GM12878 (cell line): ENCODE measurements at regions not wholly inside any gene's neighbourhood (a gene's known extent, or its start where the extent isn't known, plus 50 kb on each side); places are given as distances from the start of the nearest gene placed in this dataset.

ENCODE experiments used
- ATAC-seq: fragments of 200-7000 bp; cut with Tn5 transposase; 3 replicates; pipeline ENCODE4 v1.9.1; 2020; ENCODE audit warnings: mild to moderate bottlenecking, moderate library complexity
- BruUV-seq: library from RNA; stranded (reverse); fragments of 400-500 nt; replicated peaks from 2 replicates; lab custom pipeline; 2021; lab: Mats Ljungman, UMichigan
- CTCF ChIA-PET: fragments of 300-600 bp; sonication (Branson Sonifier 250); formaldehyde crosslinking; extraction: SDS; loops from one replicate; lab custom pipeline; 2021; ENCODE audit warnings: inconsistent platforms; lab: Yijun Ruan, JAX
- POLR2A ChIA-PET: fragments of 350-600 bp; formaldehyde crosslinking; extraction: SDS; loops from one replicate; lab custom pipeline; 2021; ENCODE audit warnings: inconsistent platforms; lab: Charles Lee
- RAD21 ChIA-PET: fragments of 300-600 bp; sonication (Branson Sonifier 250); formaldehyde crosslinking; loops from one replicate; lab custom pipeline; 2023; ENCODE audit warnings: antibody characterized with exemption; ENCODE audit not compliant: unreplicated experiment; lab: Charles Lee
- SMC1A ChIA-PET: fragments of 300-600 bp; sonication (Branson Sonifier 250); formaldehyde crosslinking; loops from one replicate; lab custom pipeline; 2023; ENCODE audit not compliant: unreplicated experiment, uncharacterized antibody; lab: Charles Lee
- DNase-seq: peaks from one replicate; pipeline ENCODE4 v3.0.0-alpha.2; 2011; ENCODE audit warnings: low read depth, low spot score
- FAIRE-seq: peaks from 3 replicates; lab custom pipeline; 2011; peaks lifted over from hg19 to GRCh38; lab: Jason Lieb, UNC
- H2AFZ ChIP-seq: 2 replicates; pipeline ENCODE4 v1.6.0; 2011; ENCODE audit warnings: low read depth, low read length, control low read depth; ENCODE audit not compliant: control insufficient read depth
- H3K27ac ChIP-seq: 2 replicates; pipeline ENCODE4 v1.5.1; 2011; ENCODE audit warnings: control low read depth; ENCODE audit not compliant: control insufficient read depth, insufficient read depth
- H3K27me3 ChIP-seq, 2 experiments: replicated peaks in 1 of 2; 2 replicates each; pipeline versions ENCODE4 v1.6.0 to v1.6.1; 2011; ENCODE audit warnings: low read length in 1 of 2; ENCODE audit not compliant: control insufficient read depth in 2 of 2, insufficient read depth in 2 of 2
- H3K36me3 ChIP-seq, 2 experiments: 2 replicates each; pipeline ENCODE4 v1.5.1; 2011; ENCODE audit warnings: low read length in 1 of 2; ENCODE audit not compliant: control insufficient read depth in 2 of 2, insufficient read depth in 2 of 2
- H3K4me1 ChIP-seq: 2 replicates; pipeline ENCODE4 v1.6.1; 2011; ENCODE audit warnings: mild to moderate bottlenecking, low read length, moderate library complexity, mixed read lengths; ENCODE audit not compliant: control insufficient read depth, insufficient read depth
- H3K4me2 ChIP-seq: 2 replicates; pipeline ENCODE4 v1.6.0; 2011; ENCODE audit warnings: control low read depth; ENCODE audit not compliant: control insufficient read depth, insufficient read depth
- H3K4me3 ChIP-seq: fragments of 200-600 bp; sonication (generic); 2 replicates; pipeline ENCODE4 v1.5.1; 2016
- H3K79me2 ChIP-seq: 2 replicates; pipeline ENCODE4 v1.6.0; 2011; ENCODE audit warnings: low read length; ENCODE audit not compliant: control insufficient read depth, insufficient read depth
- H3K9ac ChIP-seq: 2 replicates; pipeline ENCODE4 v1.8.0; 2011; ENCODE audit warnings: low read length, control low read depth, mixed read lengths; ENCODE audit not compliant: control insufficient read depth, insufficient read depth
- H3K9me3 ChIP-seq: replicated peaks from 3 replicates; pipeline ENCODE4 v1.5.1; 2011; ENCODE audit warnings: mild to moderate bottlenecking, low read length; ENCODE audit not compliant: control insufficient read depth, insufficient read depth
- H4K20me1 ChIP-seq: 2 replicates; pipeline ENCODE4 v1.6.0; 2011; ENCODE audit not compliant: control insufficient read depth, insufficient read depth
- CHD2 ChIP-seq: IDR thresholded peaks from 2 replicates; pipeline ENCODE4 v1.6.1; 2011; ENCODE audit warnings: low read depth, low read length, improper control_type of control experiment, borderline replicate concordance
- CREM ChIP-seq: IDR thresholded peaks from 2 replicates; pipeline ENCODE4 v1.6.1; 2014; ENCODE audit warnings: antibody characterized with exemption, low read depth
- E2F4 ChIP-seq: IDR thresholded peaks from 2 replicates; pipeline ENCODE4 v1.6.1; 2012; ENCODE audit warnings: low read depth, low read length, improper control_type of control experiment
- IKZF1 ChIP-seq: fragments of 450-650 bp; conservative IDR thresholded peaks from 2 replicates; pipeline ENCODE4 v1.6.1; 2017; ENCODE audit warnings: antibody characterized with exemption, mild to moderate bottlenecking
- IRF3 ChIP-seq: fragments of 450-650 bp; IDR thresholded peaks from 2 replicates; pipeline ENCODE4 v1.6.1; 2014; ENCODE audit warnings: mild to moderate bottlenecking
- MAX ChIP-seq: IDR thresholded peaks from 2 replicates; pipeline ENCODE4 v1.6.1; 2012; ENCODE audit warnings: low read depth, low read length, improper control_type of control experiment
- NBN ChIP-seq: fragments of 450-650 bp; IDR thresholded peaks from 2 replicates; pipeline ENCODE4 v1.6.1; 2016
- RAD51 ChIP-seq: fragments of 450-650 bp; IDR thresholded peaks from 2 replicates; pipeline ENCODE4 v1.6.1; 2016; ENCODE audit warnings: moderate library complexity, mild to moderate bottlenecking, inconsistent platforms
- RCOR1 ChIP-seq: conservative IDR thresholded peaks from 2 replicates; pipeline ENCODE4 v1.6.1; 2012; ENCODE audit warnings: low read depth, low read length, improper control_type of control experiment
- SMAD1 ChIP-seq: fragments of 450-650 bp; IDR thresholded peaks from 2 replicates; pipeline ENCODE4 v1.6.1; 2018; ENCODE audit warnings: mild to moderate bottlenecking, low read depth; ENCODE audit not compliant: partially characterized antibody
- TAF1 ChIP-seq: IDR thresholded peaks from 2 replicates; pipeline ENCODE4 v1.6.1; 2011; ENCODE audit warnings: mild to moderate bottlenecking, low read depth, low read length, borderline replicate concordance
- USF2 ChIP-seq: IDR thresholded peaks from 2 replicates; pipeline ENCODE4 v1.6.1; 2011; ENCODE audit warnings: low read depth, low read length, improper control_type of control experiment, borderline replicate concordance
- WGBS: methylation state at CpG from one replicate; pipeline ENCODE4 v1.1.6; 2016; ENCODE audit warnings: low lambda C conversion rate; ENCODE audit not compliant: insufficient replicate concordance, insufficient coverage; ENCODE audit errors: missing lambda C conversion rate; 5-methylcytosine and 5-hydroxymethylcytosine counted together
- in situ Hi-C: fragments of 300-500 bp; cut with MboI; formaldehyde crosslinking; loops from 9 replicates; pipeline ENCODE4 v1.14.3; 2018; ENCODE audit warnings: mixed read lengths
- intact Hi-C: fragments of 100-400 bp; cut with micrococcal nuclease; formaldehyde crosslinking; loops from one replicate; pipeline ENCODE4 v1.14.2; 2022; ENCODE audit not compliant: unreplicated experiment

- Histone ChIP-seq H3K4me1 (no peaks in the 10 kb centered on the region), H3K9ac (no peak overlapping the region), H3K79me2 (no peaks in the 10 kb centered on the region), H4K20me1 (no peaks in the 10 kb centered on the region)
- ATAC-seq: no peak
- CTCF ChIA-PET: no interaction called here
- no peak for FAIRE-seq
- SMC1A ChIA-PET: interaction anchor here (0.6 to 1.2 kb wide), 2 partner anchors 75 to 1368 kb away, joined by 3 to 4 read pairs; no protein-coding TSS in a partner anchor
- POLR2A ChIA-PET: no interaction called here
- no peak for DNase-seq
- BruUV-seq: no TSS peak
- TF ChIP-seq MAX (no peak), CHD2 (no peak), RCOR1 (no peak), IRF3 (no peak), USF2 (no peak), CREM (no peak), E2F4 (no peak), TAF1 (no peak), SMAD1 (no peak), RAD51 (no peak), IKZF1 (no peak), NBN (no peak)
- TF ChIP-seq, all 136 proteins: peak for 0
- no peaks in the 10 kb centered on the region for H3K9me3 ChIP-seq
- H2AFZ ChIP-seq: no peak overlapping the region
- no peaks in the 10 kb centered on the region for H3K27me3 ChIP-seq
- no peak overlapping the region for H3K27ac ChIP-seq
- in situ Hi-C loops: no loop called here
- RAD21 ChIA-PET: no interaction called here
- no peak overlapping the region for H3K4me3 ChIP-seq
- intact Hi-C loops: no loop called here
- H3K36me3 ChIP-seq: no peaks in the 10 kb centered on the region; a peak in 1 of 4 replicates
- no peak overlapping the region for H3K4me2 ChIP-seq
- 0% methylated on average over 2 of the region's 2 CpGs for WGBS
These were observed 1285.8 kb upstream of the CITED2 start for GRCh38 chr6:140660295-140660694.
